Dermis microvascular lymphatic vessel endothelial cell (primary cell): ENCODE measurements at regions not wholly inside any gene's neighbourhood (a gene's known extent, or its start where the extent isn't known, plus 50 kb on each side); places are given as distances from the start of the nearest gene placed in this dataset.

ENCODE experiments used
- DNase-seq, 2 donors: peaks; one replicate each; pipeline versions ENCODE4 v3.0.0 to v3.0.0-alpha.2; 2010; ENCODE audit warnings: low read depth in 2 of 2

GRCh38 chr9:81195206-81195605 is 494.1 kb downstream of the TLE1 start:
- DNase-seq: no peak

- DNase-seq: no peak
These were observed 495.7 kb downstream of the TLE1 start for GRCh38 chr9:81193362-81194339.

DNA sequence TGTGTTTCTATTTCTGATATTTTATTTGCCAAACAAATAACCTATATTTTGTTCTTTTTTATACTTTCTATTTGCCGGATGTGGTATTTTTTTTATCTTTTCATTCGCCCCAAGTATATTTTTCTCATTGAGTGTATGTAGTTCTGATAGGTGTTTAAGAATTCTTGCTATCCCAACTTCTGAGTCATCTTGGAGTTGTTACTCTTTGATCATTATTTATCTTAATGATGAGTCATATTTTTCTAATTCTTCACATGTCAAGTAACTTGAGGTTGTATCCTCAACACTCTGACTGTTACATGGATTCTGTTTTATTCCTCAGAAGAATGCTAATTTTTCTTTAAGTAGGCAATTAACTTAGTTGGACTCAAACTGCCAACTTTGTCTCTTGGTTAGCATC is 498.1 kb downstream of the TLE1 start:
- no peak for DNase-seq

DNA sequence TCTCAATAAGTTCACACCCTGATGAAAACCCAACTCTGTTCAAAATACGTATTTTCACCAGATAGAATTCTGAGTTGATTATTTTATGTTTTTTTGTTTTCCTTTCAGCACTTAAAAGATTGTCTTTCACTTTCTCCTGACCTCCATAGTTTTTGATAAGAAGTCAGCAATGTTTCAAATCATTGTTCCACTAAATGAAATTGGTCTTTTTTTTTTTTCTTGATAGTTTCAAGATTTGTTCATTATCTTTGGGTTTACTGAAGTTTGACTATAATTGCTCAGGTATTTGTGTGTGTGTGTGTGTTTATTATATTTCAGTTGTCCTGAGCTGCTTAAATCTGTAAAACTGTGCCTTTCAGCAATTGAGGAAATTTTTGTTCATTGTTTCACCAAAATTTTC is 498.7 kb downstream of the TLE1 start:
- DNase-seq: no peak

- no peak for DNase-seq
These were observed 505.6 kb downstream of the TLE1 start for GRCh38 chr9:81183761-81184160.

DNA sequence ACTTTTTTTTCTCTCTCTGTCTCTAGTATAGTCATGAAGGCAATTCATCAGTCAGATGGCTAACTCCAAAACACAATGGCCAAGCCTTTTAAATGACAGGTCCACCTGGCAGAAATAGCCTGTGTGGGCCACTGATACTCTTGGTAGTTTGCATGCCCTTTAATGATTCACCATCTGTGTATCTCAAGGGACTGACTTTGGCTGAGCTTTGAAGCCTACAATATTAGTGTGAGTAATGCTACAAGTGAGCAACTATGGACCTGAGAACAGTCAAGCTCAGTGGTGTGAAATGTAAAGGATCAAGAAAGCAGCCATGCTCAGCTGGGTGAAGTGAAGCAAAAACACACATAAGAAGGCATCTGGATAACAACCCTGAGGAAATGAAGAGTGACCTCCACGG is 506.9 kb downstream of the TLE1 start:
- DNase-seq: no peak

GRCh38 chr9:81174023-81174422 is 515.3 kb downstream of the TLE1 start:
- DNase-seq: no peak

- no peak for DNase-seq
These were observed 517.7 kb downstream of the TLE1 start for GRCh38 chr9:81171689-81172088.

DNA sequence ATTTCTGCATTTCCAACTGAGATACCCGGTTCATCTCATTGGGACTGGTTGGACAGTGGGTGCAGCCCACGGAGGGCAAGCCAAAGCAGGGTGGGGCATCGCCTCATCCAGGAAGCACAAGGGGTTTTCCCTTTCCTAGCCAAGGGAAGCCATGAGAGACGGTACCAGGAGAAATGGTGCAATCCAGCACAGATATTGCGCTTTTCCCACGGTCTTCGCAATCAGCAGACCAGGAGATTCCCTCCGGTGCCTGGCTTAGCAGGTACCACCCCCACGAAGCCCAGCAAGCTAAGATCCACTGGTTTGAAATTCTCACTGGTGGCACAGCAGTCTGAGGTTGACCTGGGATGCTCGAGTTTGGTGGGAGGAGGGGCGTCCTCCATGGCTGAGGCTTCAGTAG is 527.0 kb downstream of the TLE1 start:
- DNase-seq: no peak

DNA sequence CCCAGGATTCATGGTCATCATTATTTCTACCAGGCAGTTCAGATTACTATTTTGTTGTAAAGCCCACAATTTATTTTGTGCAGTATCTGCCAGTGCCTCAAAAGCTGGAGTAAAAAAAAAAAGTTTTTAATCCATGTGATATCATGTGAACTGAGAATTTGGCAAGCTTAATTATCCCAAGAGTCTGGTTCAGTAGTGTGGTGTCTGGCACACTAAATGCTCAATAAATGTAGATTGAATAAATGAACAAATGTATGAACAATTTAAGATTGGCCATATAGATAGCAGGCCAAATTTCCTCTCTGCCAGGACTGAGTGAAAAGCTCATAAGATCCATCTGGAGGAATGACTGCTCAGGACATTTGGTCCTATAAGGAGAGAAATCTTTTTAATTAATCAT is 533.0 kb downstream of the TLE1 start:
- no peak for DNase-seq

GRCh38 chr9:81150016-81150625 is 539.2 kb downstream of the TLE1 start:
- DNase-seq: no peak

- DNase-seq: no peak
These were observed 542.5 kb downstream of the TLE1 start for GRCh38 chr9:81146684-81147337.

GRCh38 chr9:81146241-81146640 is 543.1 kb downstream of the TLE1 start:
- DNase-seq: no peak

DNA sequence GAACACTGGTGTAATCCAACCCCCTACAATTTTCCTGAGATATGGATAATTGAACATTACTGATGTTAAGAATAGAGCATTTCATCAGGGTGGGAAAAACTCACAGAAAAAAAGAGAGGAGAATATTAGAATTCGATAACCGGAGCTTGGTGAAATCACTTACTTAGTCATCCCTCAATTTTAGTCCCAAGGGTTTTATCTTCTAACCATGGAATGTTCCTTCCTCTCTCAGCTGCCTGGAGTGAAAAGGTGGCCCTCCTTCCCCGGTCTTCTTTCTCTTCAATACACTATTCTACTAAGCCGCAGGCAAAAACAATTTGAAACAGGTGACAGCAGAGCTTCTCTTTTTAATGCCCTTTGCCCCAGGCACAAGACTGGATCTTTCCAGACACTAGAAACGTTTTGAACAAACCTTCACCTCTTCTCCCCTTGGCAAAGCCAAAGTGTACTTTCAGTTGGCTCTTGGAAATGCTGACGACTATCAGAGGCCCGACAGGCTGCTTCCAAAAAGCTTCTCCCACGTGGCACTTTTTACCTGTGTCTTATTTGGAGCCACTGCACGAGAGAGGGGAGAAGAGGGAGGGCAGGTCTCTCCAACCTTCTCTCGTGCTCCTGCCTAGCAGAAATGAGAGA is 543.9 kb downstream of the TLE1 start:
- DNase-seq: no peak

DNA sequence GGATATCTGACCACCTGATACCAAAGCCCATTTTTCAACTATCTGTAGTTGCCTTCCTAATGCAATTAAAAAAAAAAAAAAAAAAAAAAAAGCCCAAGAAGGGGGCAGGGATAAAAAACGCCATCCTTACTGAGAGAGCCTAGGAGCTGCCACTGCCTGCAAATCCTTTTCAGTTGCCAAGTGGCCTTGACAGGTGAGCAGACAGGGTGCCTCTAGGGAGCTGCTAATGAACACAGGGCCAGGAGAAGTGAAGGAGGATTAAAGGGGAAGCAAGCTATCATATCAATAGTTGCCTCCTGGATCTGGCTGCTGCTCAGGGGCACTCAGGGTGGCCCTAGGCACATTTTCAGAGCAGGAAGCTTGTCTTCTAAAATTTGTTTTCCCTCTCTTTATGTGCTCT is 547.4 kb downstream of the TLE1 start:
- DNase-seq: no peak

- no peak for DNase-seq
These were observed 551.3 kb downstream of the TLE1 start for GRCh38 chr9:81137976-81138568.

DNA sequence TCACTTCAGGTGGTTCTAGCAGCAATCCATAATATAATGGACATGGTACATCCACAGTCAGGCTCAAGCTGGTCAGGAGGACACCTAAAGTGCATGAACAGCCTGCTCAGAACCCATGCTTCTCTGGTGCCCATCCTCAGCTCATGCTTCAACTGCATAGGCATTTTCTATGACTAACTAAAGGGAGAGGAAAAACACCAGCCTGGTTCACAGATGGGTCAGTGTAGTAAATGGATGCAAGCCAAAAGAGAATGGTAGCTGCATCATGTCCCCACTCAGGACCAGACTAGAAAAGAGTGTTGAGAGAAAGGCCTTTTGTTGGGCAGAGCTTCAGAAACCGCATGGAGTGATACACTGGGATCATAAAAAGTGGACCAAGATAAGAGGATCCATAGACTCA is 556.6 kb downstream of the TLE1 start:
- no peak for DNase-seq

GRCh38 chr9:81132318-81132717 is 557.0 kb downstream of the TLE1 start:
- no peak for DNase-seq

DNA sequence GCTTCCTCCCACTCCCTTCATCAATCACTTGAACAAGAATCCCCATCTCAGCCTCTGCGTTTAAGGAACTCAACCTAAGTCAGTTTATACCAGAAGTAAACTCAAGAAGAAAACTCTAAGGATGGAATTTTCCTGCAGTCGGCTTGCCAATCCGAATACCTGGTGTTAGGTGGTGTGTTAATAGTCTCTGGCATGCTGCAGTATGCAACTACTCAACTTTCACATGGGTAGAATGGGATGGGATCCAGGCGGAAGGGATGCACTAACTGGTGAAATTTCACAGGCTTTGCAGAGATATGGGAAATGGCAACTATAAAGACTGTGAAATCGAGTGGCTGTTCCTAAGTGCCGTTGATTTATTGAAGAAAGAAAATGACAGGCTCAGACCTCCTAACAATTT is 560.6 kb downstream of the TLE1 start:
- DNase-seq: no peak

DNA sequence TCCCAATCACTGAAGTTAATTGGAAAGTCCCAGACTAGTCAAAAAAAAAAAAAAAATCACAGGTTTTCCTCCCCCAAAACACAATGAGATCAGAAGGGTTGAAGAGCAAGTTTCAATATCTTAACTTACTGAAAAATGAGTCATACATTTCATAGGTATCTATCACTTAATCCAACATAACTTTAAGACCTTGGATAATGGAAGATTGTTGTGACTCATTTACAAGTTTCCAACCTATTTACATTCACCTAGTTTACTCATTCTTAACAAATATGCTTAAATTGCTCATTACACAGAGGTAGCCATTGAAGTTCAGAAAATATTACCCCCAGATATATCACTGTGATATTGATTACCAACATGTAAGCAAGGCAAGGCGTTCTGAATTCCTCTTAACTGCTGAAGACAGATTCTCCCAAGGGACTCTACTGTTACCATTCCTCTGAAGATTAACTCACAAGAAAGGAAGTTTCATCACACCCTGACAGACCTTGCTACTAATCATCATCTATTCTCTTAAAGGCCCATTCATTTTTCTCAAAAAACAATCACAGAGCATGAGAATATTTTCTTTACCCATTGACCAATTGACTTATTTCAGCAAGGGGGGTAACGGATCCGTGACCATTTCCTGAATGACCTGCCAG is 563.8 kb downstream of the TLE1 start:
- no peak for DNase-seq

GRCh38 chr9:81123526-81123925 is 565.8 kb downstream of the TLE1 start:
- no peak for DNase-seq
